ENCODE measurements at regions not wholly inside any gene's neighbourhood (a gene's known extent, or its start where the extent isn't known, plus 50 kb on each side); places are given as distances from the start of the nearest gene placed in this dataset.

DNA sequence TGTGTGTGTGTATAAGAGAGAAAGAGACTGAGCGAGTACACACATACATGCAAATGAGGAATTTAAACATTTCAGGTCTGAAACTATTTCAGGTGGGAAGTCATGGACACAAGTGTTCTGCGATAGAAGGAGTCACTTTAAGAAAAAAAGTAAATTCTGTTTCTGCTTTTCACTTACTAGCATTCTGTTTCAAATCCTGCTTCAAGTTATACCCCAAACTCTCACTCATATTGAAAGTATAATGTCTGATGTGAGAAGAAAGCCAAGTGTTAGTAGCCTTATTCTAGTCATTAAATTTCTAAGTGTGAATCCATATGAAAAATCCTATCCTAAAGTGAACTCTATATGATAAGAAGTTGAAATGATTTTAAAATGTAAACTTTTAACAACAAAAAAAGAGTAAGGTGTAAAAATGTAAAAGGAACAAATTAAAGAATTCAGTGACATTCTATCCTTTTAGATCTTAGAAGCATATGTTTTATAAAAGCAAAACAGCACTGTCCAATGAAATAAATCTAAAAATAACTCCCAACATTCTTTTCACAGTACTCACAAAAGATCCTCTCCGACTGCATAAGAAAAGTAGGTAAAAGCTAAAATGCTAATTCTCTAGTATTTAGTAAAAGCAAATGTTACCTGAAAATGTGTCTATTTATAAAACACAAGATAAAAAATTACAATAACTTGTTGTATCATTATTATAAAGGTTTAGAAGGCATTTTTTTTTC, 570.6 kb downstream of the ZEB2 start:
- Mint-ChIP-seq H3K4me3 (no peak overlapping the region), H3K36me3 (ENCODE audit: low read depth) (no peaks in the 10 kb centered on the region), H3K27me3 (ENCODE audit: low read depth) (no peaks in the 10 kb centered on the region), H3K9me3 (no peaks in the 10 kb centered on the region), H3K4me1 (peaks cover 27% of the 10 kb centered on the region), H3K27ac (peak overlapping the region in 1 of 3 experiments; percentile 43)
- TF ChIP-seq, protein P1, sequence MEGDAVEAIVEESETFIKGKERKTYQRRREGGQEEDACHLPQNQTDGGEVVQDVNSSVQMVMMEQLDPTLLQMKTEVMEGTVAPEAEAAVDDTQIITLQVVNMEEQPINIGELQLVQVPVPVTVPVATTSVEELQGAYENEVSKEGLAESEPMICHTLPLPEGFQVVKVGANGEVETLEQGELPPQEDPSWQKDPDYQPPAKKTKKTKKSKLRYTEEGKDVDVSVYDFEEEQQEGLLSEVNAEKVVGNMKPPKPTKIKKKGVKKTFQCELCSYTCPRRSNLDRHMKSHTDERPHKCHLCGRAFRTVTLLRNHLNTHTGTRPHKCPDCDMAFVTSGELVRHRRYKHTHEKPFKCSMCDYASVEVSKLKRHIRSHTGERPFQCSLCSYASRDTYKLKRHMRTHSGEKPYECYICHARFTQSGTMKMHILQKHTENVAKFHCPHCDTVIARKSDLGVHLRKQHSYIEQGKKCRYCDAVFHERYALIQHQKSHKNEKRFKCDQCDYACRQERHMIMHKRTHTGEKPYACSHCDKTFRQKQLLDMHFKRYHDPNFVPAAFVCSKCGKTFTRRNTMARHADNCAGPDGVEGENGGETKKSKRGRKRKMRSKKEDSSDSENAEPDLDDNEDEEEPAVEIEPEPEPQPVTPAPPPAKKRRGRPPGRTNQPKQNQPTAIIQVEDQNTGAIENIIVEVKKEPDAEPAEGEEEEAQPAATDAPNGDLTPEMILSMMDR (IDR thresholded peaks at IDR 0.05; ENCODE audit: unreplicated experiment in 3 of 3), result no peak

DNA sequence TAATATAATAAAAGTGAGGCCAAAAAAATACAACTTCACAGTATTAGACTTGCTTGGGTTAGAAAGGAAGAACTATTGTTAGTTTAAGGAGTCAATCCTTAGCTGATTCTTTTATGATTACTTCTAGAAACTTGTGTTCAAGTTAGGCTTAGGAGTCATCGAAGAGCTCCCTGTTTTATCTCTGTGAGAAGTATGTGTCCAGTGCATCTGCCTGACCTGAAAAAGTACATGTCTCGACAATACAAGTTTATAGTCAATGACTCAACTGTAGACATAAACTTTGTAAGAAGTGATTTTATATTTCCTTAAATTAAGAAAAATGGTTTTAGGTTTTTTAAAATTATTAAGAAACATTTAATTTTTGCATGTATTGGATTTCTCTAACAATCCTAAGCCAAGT, 571.2 kb downstream of the ZEB2 start:
- no peaks in the 10 kb centered on the region for H3K27me3 Mint-ChIP-seq (ENCODE audit: low read depth)
- no peak overlapping the region for H3K27ac Mint-ChIP-seq

DNA sequence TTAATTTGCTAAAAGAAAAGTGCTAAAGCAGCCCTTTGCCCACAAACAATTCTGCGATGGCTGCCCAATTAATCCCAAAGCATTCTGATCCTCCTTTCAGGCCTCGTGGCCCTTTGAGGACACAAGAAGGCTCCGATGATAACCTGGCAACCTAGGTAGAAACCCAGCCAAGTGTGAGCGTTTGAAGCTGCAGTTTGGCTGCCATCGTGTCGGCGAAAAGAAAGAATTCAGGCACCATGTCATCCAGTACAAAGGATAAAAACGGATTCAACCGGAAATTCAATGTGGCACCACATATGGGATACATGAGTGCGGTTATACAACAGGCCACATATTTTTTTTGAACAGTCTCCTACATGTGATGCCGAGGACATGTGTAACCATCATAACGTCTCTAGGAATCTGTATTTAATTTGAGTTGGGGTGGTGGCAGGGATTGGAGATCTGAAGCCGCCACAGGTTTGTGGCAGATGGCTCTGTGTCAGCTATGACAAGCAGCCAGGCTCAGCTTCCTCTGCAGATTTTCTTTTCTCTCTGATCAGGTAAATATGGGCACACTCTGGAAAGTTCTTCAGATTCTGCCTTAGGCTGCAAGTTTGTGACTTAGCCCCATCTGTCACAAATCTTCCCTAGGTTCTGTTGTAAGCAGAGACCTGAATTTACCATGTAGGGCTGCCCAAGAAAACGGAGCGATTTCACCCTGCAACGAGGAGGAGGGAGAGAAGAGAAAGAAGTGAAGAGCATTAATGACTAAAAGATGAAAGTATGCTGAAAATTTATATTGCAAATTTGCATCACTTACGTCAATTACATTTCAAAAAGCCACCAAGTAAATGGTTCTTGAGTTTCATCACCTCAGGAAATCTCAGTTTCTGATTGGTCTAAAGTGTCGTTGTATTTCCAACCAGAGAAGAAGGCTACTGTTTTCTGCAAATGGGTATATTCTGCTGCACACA, 573.2 kb downstream of the ZEB2 start:
- Mint-ChIP-seq H3K4me3 (no peak overlapping the region), H3K4me1 (peaks cover 21% of the 10 kb centered on the region), H3K36me3 (ENCODE audit: low read depth) (no peaks in the 10 kb centered on the region), H3K9me3 (no peaks in the 10 kb centered on the region), H3K27ac (no peak overlapping the region), H3K27me3 (ENCODE audit: low read depth) (no peaks in the 10 kb centered on the region)
- TF ChIP-seq, protein P1 (IDR thresholded peaks at IDR 0.05; ENCODE audit: unreplicated experiment in 3 of 3), result no peak

More for the DNA sequence above, 571.2 kb downstream of the ZEB2 start:
- Mint-ChIP-seq H3K36me3 (ENCODE audit: low read depth) (no peaks in the 10 kb centered on the region), H3K4me3 (no peak overlapping the region), H3K4me1 (peaks cover 27% of the 10 kb centered on the region), H3K9me3 (no peaks in the 10 kb centered on the region)
- TF ChIP-seq, protein P1 (IDR thresholded peaks at IDR 0.05; ENCODE audit: unreplicated experiment in 3 of 3), result no peak

- TF ChIP-seq, protein P1 (IDR thresholded peaks at IDR 0.05; ENCODE audit: unreplicated experiment in 3 of 3), result no peak
- no peaks in the 10 kb centered on the region for H3K9me3 Mint-ChIP-seq
- no peaks in the 10 kb centered on the region for H3K27me3 Mint-ChIP-seq (ENCODE audit: low read depth)
- no peak overlapping the region for H3K4me3 Mint-ChIP-seq
- peak overlapping the region in 2 of 3 experiments; percentile 21 to 55 for H3K27ac Mint-ChIP-seq
- H3K4me1 Mint-ChIP-seq, result peaks cover 31% of the 10 kb centered on the region
- H3K36me3 Mint-ChIP-seq (ENCODE audit: low read depth), result no peaks in the 10 kb centered on the region
These were observed 577.4 kb downstream of the ZEB2 start for GRCh38 chr2:143942486-143942885.

GRCh38 chr2:143940720-143941119, 579.2 kb downstream of the ZEB2 start:
- H3K36me3 Mint-ChIP-seq (ENCODE audit: low read depth), result no peaks in the 10 kb centered on the region
- peaks cover 39% of the 10 kb centered on the region for H3K4me1 Mint-ChIP-seq
- H3K27ac Mint-ChIP-seq, result peak overlapping the region; percentile 31 to 78 (median 78)
- no peaks in the 10 kb centered on the region for H3K27me3 Mint-ChIP-seq (ENCODE audit: low read depth)
- no peak overlapping the region for H3K4me3 Mint-ChIP-seq
- TF ChIP-seq, protein P1 (IDR thresholded peaks at IDR 0.05; ENCODE audit: unreplicated experiment in 3 of 3), result no peak
- H3K9me3 Mint-ChIP-seq, result no peaks in the 10 kb centered on the region
